ENCODE measurements at regions not wholly inside any gene's neighbourhood (a gene's known extent, or its start where the extent isn't known, plus 50 kb on each side); places are given as distances from the start of the nearest gene placed in this dataset.
A peak's percentile ranks its signal among the peaks of the same experiment; 100 is the strongest.

DNA sequence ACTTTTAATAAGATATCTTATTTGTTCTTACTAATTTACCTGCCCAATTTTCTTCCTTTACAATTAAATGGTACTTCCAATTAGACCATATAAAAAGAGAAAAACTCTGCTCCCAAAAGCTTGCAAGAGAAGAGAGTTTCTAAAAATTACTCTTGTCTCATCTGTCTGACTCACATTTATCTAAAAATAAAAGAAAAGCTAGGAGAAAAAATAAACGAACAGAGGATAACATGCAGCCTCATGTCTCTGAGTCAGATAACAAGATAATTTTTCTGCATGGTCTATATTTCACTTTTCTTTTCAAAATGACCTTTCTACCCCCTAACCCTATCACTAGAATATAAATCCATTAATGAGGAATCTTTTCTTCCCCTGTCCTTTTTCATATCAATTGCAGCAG is 127.2 kb upstream of the TCF21 start:
- peaks cover 17% of the 10 kb centered on the region for H3K4me1 ChIP-seq (ENCODE audit: control insufficient read depth, insufficient read depth, low read length)
- peak overlapping the region; percentile 45; the same call in 1 of the 2 replicates for H3K18ac ChIP-seq (ENCODE audit: low read depth, low read length)
- no peak overlapping the region for H4K91ac ChIP-seq (ENCODE audit: insufficient read depth, low read depth, low read length)
- H2AFZ ChIP-seq (replicated peaks; ENCODE audit: low read length, poor library complexity) = no peak overlapping the region
- no peak overlapping the region for H3K9ac ChIP-seq (ENCODE audit: low read depth, low read length)
- dilution Hi-C loops (cut with HindIII; ENCODE audit: low sequenced_read_pairs, unreplicated experiment) (no loop called here), in situ Hi-C loops (cut with MboI; ENCODE audit: low sequenced_read_pairs) (no loop called here), intact Hi-C loops (cut with micrococcal nuclease) (loop anchor here (5.0 to 10.0 kb wide), 2 partner anchors 129 to 133 kb away; no protein-coding TSS in a partner anchor)
- H2AK9ac ChIP-seq (replicated peaks; ENCODE audit: low read depth, low read length, poor library complexity) = no peak overlapping the region
- H3K4me3 ChIP-seq (ENCODE audit: insufficient read depth, low read depth, low read length) = no peak overlapping the region
- no peak overlapping the region for H3K14ac ChIP-seq (replicated peaks; ENCODE audit: low read depth, low read length)
- no peak overlapping the region for H4K8ac ChIP-seq (ENCODE audit: low read depth in 2 of 2, low read length in 2 of 2)
- H4K20me1 ChIP-seq (ENCODE audit: insufficient read depth, low read length) = no peaks in the 10 kb centered on the region
- H3K36me3 ChIP-seq (ENCODE audit: control insufficient read depth, insufficient read depth, low read length) = no peaks in the 10 kb centered on the region
- 0 out of 2 replicates have a peak, but pooled peaks have one; percentile 5 for TF ChIP-seq MAFK (IDR thresholded peaks at IDR 0.05; ENCODE audit: low read depth, low read length)
- TF ChIP-seq SMC3 (IDR thresholded peaks at IDR 0.05; ENCODE audit: low read depth, low read length) = no peak
- no peak for TF ChIP-seq NFE2L2 (IDR thresholded peaks at IDR 0.05; ENCODE audit: low read depth, low read length)
- TF ChIP-seq POLR2A (IDR thresholded peaks at IDR 0.05; ENCODE audit: low read depth, low read length) = no peak
- TF ChIP-seq BHLHE40 (IDR thresholded peaks at IDR 0.05; ENCODE audit: low read depth, low read length) = no peak
- TF ChIP-seq ELK1 (IDR thresholded peaks at IDR 0.05; ENCODE audit: borderline replicate concordance, low read depth, low read length) = no peak
- TF ChIP-seq FOS (IDR thresholded peaks at IDR 0.05; ENCODE audit: low read depth, low read length) = peak; percentile 57; the same call in 1 of the 2 replicates
- no peak for TF ChIP-seq RFX5 (IDR thresholded peaks at IDR 0.05; ENCODE audit: low read depth, low read length)
- no peak for TF ChIP-seq RAD21 (IDR thresholded peaks at IDR 0.05; ENCODE audit: low read length)
- TF ChIP-seq RCOR1 (IDR thresholded peaks at IDR 0.05; ENCODE audit: insufficient replicate concordance, low read length) = no peak
- TF ChIP-seq CHD1 (IDR thresholded peaks at IDR 0.05; ENCODE audit: low read depth, low read length) = no peak
- no peak for TF ChIP-seq CTCF (conservative IDR thresholded peaks at IDR 0.05; ENCODE audit: low read depth, low read length)
- TF ChIP-seq CEBPB (IDR thresholded peaks at IDR 0.05; ENCODE audit: low read depth, low read length) = no peak
- no peak for TF ChIP-seq USF2 (IDR thresholded peaks at IDR 0.05; ENCODE audit: low read depth, low read length)
- no peak for TF ChIP-seq MAZ (IDR thresholded peaks at IDR 0.05; ENCODE audit: borderline replicate concordance, low read depth, low read length)
- no peak for TF ChIP-seq MXI1 (IDR thresholded peaks at IDR 0.05; ENCODE audit: borderline replicate concordance, low read depth, low read length)
- H2BK20ac ChIP-seq (ENCODE audit: low read depth, low read length) = no peak overlapping the region
- H3K4me2 ChIP-seq (ENCODE audit: low read depth, low read length) = peak overlapping the region; percentile 73; the same call in 1 of the 2 replicates
- peaks cover 0 to 7% of the 10 kb centered on the region in 2 experiments; a peak in 2 of 4 replicates for H3K79me1 ChIP-seq (ENCODE audit: low read depth in 1 of 2, low read length in 2 of 2)
- no peak overlapping the region for H2BK15ac ChIP-seq (ENCODE audit: low read depth, low read length)
- no peaks in the 10 kb centered on the region for H3K9me3 ChIP-seq (ENCODE audit: control insufficient read depth, insufficient read depth, low read length)
- peak overlapping the region; percentile 92 for H2BK5ac ChIP-seq (ENCODE audit: low read depth, low read length, poor library complexity, severe bottlenecking)
- H3K9me1 ChIP-seq (ENCODE audit: insufficient read depth, low read length) = peaks cover 11% of the 10 kb centered on the region
- H2BK120ac ChIP-seq (ENCODE audit: low read depth, low read length) = peak overlapping the region; percentile 47; the same call in 1 of the 2 replicates
- H2AK5ac ChIP-seq (ENCODE audit: low read depth, low read length) = no peak overlapping the region
- no TSS peak for BruUV-seq (replicated peaks)
- H4K5ac ChIP-seq (ENCODE audit: low read depth, low read length) = no peak overlapping the region
- no peak overlapping the region for H3K56ac ChIP-seq (ENCODE audit: extremely low read depth, insufficient read depth, low read length)
- ChIA-PET CTCF (no interaction called here), POLR2A (ENCODE audit: unreplicated experiment) (no interaction called here)
- no peak overlapping the region; the same call in 1 of the 2 replicates for H3K23ac ChIP-seq (ENCODE audit: low read depth, low read length)
- DNase-seq (peak; percentile 81), ATAC-seq (ENCODE audit: low read depth) (peak; percentile 53)
- no peaks in the 10 kb centered on the region for H3K27me3 ChIP-seq (ENCODE audit: control insufficient read depth, insufficient read depth, low read length)
- H3K27ac ChIP-seq (ENCODE audit: insufficient read depth, low read length) = no peak overlapping the region
- no peak overlapping the region for H3K4ac ChIP-seq (ENCODE audit: low read depth, low read length)
- no CpG with 5 or more reads among the region's 1 CpG for WGBS, 2 experiments (ENCODE audit: extremely low coverage in 2 of 2, insufficient read length in 1 of 2)

Data from IMR-90 (cell line).